HG02588 (cell line): ENCODE measurements at regions not wholly inside any gene's neighbourhood (a gene's known extent, or its start where the extent isn't known, plus 50 kb on each side); places are given as distances from the start of the nearest gene placed in this dataset.

Experiments
- ATAC-seq: cut with Tn5 transposase; IDR thresholded peaks from one replicate; pipeline ENCODE4 v1.9.1; 2021; ENCODE audit warnings: mild to moderate bottlenecking, moderate library complexity; ENCODE audit not compliant: unreplicated experiment

- ATAC-seq: no peak
Measured at GRCh38 chr12:76704693-76705092, 59.2 kb upstream of the ZDHHC17 start.

GRCh38 chr12:76706101-76706500, 57.8 kb upstream of the ZDHHC17 start:
- ATAC-seq: no peak

- no peak for ATAC-seq
Measured at GRCh38 chr12:76706761-76707160, 57.2 kb upstream of the ZDHHC17 start.

- ATAC-seq: no peak
Measured at GRCh38 chr12:76707772-76708171, 56.1 kb upstream of the ZDHHC17 start.

GRCh38 chr12:76708296-76708695, 55.6 kb upstream of the ZDHHC17 start:
- no peak for ATAC-seq

GRCh38 chr12:76711241-76711640, 52.7 kb upstream of the ZDHHC17 start:
- no peak for ATAC-seq

- ATAC-seq: no peak
Measured at GRCh38 chr12:76713130-76713529, 50.8 kb upstream of the ZDHHC17 start.

GRCh38 chr12:76713986-76714385, 49.9 kb upstream of the ZDHHC17 start:
- no peak for ATAC-seq
